ENCODE measurements at regions not wholly inside any gene's neighbourhood (a gene's known extent, or its start where the extent isn't known, plus 50 kb on each side); places are given as distances from the start of the nearest gene placed in this dataset.
"Not testable (repeated sequence)": the region's sequence is repeated elsewhere in the genome, so short reads cannot be mapped to it uniquely, and the experiment has no call there.

- not testable (repeated sequence) for DNase-seq (ENCODE audit: low read depth)
These were observed 85.1 kb upstream of the MAP4 start for GRCh38 chr3:48101301-48101650.

GRCh38 chr3:48092270-48092669 is 76.1 kb upstream of the MAP4 start:
- DNase-seq (ENCODE audit: low read depth), result no peak

DNA sequence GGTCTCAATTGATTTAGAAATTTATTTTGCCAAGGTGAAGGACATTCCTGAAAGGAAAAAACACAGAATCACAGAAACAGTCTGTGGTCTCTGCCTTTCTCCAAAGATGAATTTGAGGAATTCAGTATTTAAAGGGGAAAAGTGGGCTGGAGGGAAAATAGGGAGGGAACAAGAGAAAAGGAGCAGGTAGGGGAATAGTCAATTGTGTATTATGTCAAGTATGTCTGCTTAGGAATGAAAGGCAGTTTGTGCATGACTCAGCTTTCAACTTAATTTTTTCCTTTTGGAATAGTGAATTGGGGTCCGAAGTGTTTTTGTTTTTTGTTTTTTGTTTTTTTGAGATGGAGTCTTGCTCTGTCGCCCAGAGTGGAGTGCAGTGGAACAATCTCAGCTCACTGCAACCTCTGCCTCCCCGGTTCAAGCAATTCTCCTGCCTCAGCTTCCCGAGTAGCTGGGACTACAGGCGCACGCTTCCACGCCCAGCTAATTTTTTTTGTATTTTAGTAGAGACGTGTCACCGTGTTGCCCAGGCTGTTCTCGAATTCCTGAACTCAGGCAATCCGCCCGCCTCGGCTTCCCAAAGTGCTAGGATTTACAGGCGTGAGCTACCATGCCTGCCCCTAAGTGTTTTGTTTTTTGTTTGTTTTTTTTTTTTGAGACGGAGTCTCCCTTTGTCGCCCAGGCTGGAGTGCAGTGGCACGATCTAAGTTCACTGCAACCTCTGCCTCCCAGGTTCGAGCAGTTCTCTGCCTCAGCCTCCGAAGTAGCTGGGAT is 74.1 kb upstream of the MAP4 start:
- DNase-seq (ENCODE audit: low read depth), result no peak

DNA sequence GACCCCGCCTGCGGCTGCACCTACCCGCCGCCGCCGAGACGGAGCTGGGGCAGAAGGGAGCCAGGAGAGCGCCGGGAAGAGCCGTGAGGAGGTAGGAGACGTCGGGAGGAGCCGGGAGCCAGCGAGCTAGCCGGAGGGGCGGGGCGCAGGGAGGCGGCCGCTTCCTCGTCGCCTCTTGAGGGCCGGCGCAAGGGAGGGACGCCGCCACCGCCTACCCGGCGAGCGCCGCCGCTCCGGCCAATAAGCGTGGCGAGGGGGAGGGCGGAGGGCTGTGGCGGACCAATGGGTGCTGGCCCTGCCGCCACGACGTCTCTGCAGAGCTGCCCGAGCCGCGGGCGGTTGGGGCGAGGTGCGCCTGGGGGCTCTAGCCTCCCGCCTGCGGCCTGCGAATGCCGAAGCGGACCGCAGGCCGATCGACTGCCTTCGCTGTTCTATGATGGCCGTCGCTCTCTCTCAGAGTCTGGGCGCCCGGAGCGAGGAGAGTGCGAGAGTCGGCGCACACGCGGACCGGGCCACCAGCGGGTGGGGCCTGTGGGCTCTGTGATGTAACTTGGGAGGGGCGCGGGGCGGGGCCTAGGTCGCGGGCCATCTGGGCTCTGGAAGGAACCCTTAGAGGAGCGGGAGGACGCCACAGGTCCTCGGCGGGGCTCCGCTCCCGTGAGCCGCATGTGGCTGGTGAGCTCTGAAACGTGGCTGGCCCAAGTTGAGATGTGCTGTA is 72.7 kb upstream of the MAP4 start:
- peak; percentile 88 for DNase-seq (ENCODE audit: low read depth)

GRCh38 chr3:48088056-48088748 is 72.0 kb upstream of the MAP4 start:
- no peak for DNase-seq (ENCODE audit: low read depth)

- DNase-seq (ENCODE audit: low read depth), result no peak
These were observed 70.5 kb upstream of the MAP4 start for GRCh38 chr3:48086705-48087104.

- DNase-seq (ENCODE audit: low read depth), result no peak
These were observed 68.7 kb upstream of the MAP4 start for GRCh38 chr3:48084929-48085328.

DNA sequence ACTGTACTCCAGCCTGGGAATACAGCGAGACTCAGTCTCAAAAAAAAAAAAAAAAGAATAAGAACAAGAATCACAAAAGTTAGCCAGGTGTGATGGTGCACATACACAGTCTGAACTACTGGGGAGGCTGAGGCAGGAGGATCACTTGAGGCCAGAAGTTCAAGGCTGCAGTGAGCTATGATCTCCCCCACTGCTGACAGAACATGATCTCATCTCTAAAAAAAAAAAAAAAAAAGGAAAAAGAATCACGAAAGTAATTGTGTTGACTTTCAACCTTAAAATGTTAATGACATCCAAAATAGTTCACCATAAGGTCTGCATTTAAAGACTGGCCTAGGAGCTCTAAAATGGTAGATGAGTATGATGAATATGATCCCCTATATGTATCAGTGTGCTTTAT is 68.0 kb upstream of the MAP4 start:
- DNase-seq (ENCODE audit: low read depth), result no peak

DNA sequence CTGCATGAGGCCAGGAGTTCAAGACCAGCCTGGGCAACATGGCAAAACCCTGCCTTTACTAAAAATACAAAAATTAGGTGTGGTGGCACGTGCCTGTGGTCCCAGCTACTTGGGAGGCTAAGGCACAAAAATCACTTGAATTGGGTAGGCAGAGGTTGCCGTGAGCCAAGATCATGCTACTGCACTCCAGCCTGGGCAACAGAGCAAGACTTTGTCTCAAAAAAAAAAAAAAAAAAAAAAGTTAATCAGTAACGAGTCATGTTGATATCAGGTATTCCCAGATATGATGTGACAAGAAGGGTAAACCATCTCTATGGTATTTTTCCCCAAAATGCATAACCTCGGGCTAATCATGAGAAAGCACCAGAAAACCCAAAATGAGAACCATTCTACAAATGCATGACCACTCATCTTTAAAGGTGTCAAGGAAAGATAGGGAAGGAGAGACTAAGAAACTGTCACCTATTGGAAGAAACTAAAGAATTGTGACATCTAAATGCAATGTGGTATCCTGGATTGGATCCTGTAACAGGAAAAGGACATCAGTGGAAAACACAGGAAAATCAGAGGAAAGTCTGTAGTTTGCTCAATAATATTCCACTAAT is 66.5 kb upstream of the MAP4 start:
- DNase-seq (ENCODE audit: low read depth), result no peak

- no peak for DNase-seq (ENCODE audit: low read depth)
These were observed 61.6 kb upstream of the MAP4 start for GRCh38 chr3:48077815-48078214.

DNA sequence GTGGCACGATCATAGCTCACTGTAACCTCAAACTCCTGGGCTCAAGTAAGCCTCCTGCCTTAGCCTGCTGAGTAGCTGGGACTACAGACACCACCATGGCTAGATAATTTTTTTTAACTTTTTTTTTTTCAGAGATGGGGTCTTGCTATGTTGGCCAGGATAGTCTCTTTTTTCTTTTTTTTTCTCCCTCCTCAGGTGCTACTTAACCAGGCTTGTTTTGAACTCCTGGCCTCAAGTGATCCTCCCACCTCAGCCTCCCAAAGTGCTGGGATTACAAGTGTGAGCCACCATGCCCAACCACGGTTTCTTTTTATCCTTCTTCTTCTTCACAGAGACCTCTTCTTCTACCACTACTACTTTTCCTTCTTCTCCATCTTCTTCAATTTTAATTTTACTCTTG is 53.8 kb upstream of the MAP4 start:
- no peak for DNase-seq (ENCODE audit: low read depth)

GRCh38 chr3:48069339-48069738 is 53.1 kb upstream of the MAP4 start:
- DNase-seq (ENCODE audit: low read depth), result no peak

DNA sequence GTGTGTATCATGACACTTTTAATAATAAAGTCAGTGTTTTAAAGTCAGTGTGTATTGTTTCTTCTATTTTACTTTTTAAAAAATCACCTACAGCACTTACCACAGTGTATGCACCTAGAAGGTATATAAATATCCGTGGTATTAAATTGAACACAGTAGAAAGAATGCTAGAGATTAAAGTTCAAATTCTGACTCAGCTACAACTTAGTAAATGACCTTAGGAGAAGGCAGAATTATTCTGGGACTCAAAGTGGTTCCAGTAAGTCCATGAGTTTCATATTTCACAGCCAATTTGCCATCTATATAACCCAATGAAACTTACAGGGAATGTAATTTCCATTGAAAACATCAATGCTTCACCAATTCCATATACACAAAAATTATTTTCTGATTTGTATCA is 52.7 kb upstream of the MAP4 start:
- DNase-seq (ENCODE audit: low read depth), result no peak

- DNase-seq (ENCODE audit: low read depth), result not testable (repeated sequence)
These were observed 52.1 kb upstream of the MAP4 start for GRCh38 chr3:48068320-48068719.

GRCh38 chr3:48067271-48067670 is 51.1 kb upstream of the MAP4 start:
- DNase-seq (ENCODE audit: low read depth), result no peak
